Muscle of arm (tissue), 1 donor: ENCODE measurements at regions not wholly inside any gene's neighbourhood (a gene's known extent, or its start where the extent isn't known, plus 50 kb on each side); places are given as distances from the start of the nearest gene placed in this dataset.
"Not testable (repeated sequence)": the region's sequence is repeated elsewhere in the genome, so short reads cannot be mapped to it uniquely, and the experiment has no call there.

Source experiments
- DNase-seq: peaks from one replicate; pipeline ENCODE4 v3.0.0-alpha.2; 2013

DNA sequence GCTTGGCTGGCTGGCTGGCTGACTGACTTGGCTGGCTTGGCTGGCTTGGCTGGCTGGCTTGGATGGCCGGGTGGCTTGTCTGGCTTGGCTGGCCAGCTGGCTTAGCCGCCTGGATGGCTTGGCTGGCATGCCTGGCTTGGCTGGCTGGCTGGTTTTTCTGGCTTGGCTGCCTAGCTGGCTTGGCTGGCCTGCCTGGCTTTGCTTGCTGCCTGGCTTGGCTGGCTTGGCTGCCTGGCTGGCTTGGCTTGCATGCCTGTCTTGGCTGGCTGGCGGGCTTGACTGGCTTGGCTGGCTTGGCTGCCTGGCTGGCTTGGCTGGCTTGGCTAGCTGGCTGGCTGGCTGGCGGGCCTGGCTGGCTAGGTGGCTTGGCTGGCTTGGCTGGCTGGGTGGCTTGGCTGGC lies 2830.5 kb downstream of the RPIA start:
- DNase-seq: not testable (repeated sequence)

DNA sequence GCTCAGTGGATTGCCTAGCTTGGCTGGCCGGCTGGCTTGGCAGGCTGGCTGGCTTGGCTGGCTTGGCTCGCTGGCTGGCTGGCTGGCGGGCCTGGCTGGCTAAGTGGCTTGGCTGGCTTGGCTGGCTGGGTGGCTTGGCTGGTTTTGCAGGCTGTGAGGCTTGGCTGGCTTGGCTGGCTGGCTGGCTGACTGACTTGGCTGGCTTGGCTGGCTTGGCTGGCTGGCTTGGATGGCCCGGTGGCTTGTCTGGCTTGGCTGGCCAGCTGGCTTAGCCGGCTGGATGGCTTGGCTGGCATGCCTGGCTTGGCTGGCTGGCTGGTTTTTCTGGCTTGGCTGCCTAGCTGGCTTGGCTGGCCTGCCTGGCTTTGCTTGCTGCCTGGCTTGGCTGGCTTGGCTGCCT lies 2831.4 kb downstream of the RPIA start:
- not testable (repeated sequence) for DNase-seq

DNA sequence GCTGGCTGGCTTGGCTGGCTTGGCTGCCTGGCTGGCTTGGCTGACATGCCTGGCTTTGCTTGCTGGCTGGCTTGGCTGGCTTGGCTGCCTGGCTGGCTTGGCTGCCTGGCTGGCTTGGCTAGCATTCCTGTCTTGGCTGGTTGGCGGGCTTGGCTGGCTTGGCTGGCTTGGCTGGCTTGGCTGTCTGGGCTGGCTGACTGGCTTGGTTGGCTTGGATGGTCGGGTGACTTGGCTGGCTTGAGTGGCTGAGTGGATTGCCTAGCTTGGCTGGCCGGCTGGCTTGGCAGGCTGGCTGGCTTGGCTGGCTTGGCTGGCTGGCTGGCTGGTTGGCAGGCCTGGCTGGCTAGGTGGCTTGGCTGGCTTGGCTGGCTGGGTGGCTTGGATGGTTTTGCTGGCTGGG lies 2832.3 kb downstream of the RPIA start:
- not testable (repeated sequence) for DNase-seq

GRCh38 chr2:91525587-91525986 lies 2834.1 kb downstream of the RPIA start:
- DNase-seq: not testable (repeated sequence)

DNA sequence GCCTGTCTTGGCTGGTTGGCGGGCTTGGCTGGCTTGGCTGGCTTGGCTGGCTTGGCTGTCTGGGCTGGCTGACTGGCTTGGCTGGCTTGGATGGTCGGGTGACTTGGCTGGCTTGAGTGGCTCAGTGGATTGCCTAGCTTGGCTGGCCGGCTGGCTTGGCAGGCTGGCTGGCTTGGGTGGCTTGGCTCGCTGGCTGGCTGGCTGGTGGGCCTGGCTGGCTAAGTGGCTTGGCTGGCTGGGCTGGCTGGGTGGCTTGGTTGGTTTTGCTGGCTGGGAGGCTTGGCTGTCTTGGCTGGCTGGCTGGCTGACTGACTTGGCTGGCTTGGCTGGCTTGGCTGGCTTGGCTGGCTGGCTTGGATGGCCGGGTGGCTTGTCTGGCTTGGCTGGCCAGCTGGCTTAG lies 2834.6 kb downstream of the RPIA start:
- DNase-seq: not testable (repeated sequence)

- not testable (repeated sequence) for DNase-seq
These were observed 2835.6 kb downstream of the RPIA start for GRCh38 chr2:91527056-91527455.

DNA sequence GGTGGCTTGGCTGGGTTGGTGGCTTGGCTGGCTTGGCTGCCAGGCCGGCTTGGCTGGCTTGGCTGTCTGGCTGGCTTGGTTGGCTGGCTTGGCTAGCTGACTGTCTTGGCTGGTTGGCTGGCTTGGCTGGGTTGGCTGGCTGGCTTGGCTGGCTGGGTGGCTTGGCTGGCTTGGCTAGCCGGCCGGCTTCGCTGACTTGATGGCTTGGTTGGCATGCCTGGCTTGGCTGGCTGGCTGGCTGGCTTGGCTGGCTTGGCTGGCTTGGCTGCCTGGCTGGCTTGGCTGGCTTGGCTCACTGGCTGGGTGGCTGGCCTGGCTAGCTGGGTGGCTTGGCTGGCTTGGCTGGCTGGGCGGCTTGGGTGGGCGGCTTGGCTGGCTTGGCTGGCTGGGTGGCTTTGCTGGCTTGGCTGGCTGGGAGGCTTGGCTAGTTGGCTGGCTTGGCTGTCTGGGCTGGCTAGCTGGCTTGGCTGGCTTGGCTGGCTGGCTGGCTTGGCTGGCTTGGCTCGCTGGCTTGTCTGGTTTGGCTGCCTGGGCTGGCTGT lies 2836.1 kb downstream of the RPIA start:
- not testable (repeated sequence) for DNase-seq

DNA sequence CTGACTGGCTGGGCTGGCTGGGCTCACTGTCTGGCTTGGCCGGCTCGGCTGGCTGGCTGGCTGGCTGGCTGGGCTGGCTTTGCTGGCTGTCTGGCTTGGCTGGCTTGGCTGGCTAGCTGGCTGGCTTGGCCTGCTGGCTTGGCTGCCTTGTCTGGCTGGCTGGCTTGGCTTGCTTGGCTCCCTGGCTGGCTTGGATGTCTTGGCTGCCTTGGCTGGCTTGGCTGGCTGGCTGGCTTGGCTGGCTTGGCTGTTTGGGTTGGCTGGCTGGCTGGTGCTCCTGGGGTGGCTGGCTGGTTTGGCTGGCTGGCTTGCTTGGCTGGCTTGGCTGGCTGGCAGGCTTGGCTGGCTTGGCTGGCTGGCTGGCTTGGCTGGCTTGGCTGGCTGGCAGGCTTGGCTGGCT lies 2836.9 kb downstream of the RPIA start:
- DNase-seq: not testable (repeated sequence)

DNA sequence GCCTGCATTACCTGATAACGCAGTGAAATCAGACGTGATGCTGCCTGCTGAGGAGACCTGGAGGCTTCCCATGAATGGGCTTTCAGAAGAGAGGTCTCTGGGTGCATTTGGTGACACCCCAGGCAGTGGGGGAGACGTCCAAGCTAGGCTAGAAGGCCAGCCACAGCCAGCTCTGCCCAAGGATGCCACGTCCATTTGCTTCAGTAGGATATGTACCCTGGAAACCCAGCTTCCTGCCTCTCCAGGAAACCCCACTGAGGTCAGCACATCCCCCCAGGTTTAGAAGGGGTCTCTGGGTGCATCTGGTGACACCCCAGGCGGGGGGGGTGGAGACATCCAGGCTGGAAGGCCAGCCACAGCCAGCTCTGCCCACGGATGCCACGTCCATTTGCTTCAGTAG lies 2844.6 kb downstream of the RPIA start:
- not testable (repeated sequence) for DNase-seq

DNA sequence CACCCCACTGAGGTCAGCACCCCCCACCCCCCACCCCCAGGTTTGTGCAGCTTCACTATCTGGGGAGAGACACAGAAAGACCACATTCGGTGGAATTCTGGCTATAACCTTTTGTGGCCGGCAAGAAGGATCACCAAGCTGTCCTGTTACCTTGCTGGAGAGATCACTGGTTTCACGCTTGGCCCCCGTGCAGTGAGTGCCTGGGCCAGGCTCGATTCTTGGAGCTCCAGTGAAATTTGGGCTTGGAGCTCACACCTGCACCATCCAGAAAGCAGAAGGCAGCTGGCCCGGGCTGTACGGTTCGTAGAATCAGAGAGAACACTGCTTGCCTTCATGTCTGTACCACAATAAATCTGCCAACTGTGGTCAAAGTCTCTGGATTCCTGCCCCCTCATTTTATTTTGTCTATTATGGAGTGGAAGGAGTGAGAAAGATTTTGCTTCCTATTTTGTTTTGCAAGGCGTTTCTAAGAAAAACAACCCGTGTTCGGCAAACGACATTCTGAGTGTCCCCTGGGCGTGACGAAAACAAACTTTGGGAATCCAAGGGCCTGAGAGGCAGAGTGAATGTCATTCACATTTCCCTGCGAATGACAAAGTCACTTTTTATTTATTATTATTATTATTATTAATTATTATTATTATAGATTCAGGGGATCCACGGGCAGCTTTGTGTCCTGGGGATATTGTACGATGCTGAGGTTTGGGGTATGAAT lies 2845.2 kb downstream of the RPIA start:
- DNase-seq: not testable (repeated sequence)

DNA sequence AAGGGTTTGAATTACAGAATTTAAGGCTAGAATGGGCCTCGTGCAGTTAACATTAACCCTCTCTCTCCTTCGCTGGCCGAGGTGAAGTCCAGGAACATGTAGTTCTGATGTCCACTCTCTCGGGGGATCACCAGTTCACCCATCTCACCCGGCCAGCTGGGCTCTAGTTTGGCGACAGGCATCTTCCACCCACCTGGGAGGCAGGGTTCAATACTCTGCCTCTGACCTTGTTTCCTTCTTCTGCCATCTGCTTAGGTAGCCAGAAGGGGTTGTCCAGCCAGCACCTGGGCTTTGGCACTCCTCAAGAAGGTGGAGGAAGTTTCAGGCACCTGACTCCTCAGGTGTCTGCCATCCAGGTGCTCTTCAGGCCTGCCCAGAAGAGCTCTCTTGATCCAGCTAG lies 2857.8 kb downstream of the RPIA start:
- DNase-seq: not testable (repeated sequence)

DNA sequence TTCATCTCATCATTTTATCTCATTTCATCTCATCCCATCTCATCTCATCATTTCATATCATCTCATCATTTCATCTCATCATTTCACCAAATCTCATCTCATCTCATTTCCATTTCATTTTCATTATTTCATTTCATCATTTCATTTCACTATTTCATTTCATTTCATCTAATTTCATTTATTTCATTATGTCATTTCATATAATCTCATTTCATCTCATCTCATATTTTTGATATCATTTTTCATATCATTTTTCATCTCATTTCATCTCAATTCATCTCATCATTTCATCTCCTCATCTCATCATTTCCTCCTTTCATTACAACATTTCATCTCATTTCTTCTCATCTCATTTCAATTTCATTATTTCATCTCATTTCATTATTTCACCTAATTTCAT lies 2866.8 kb downstream of the RPIA start:
- DNase-seq: not testable (repeated sequence)

DNA sequence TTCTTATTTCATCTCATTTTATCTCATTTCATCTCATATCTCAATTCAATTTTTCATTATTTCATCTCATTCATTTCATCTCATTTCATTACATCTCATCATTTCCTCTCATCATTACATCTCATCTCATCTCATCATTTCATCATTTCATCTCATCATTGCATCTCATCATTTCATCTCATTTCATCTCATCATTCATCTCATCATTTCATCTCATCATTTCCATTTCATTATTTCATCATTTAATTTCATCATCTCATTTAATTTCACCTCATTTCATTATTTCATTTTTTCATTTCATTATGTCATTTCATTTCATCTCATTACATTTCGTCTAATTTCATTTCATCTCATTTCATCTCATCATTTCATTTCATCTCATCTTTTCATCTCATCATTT lies 2867.8 kb downstream of the RPIA start:
- DNase-seq: not testable (repeated sequence)

- not testable (repeated sequence) for DNase-seq
These were observed 2868.6 kb downstream of the RPIA start for GRCh38 chr2:91559886-91560614.

- DNase-seq: not testable (repeated sequence)
These were observed 2870.7 kb downstream of the RPIA start for GRCh38 chr2:91562184-91562583.

- not testable (repeated sequence) for DNase-seq
These were observed 2873.2 kb downstream of the RPIA start for GRCh38 chr2:91564700-91565099.

DNA sequence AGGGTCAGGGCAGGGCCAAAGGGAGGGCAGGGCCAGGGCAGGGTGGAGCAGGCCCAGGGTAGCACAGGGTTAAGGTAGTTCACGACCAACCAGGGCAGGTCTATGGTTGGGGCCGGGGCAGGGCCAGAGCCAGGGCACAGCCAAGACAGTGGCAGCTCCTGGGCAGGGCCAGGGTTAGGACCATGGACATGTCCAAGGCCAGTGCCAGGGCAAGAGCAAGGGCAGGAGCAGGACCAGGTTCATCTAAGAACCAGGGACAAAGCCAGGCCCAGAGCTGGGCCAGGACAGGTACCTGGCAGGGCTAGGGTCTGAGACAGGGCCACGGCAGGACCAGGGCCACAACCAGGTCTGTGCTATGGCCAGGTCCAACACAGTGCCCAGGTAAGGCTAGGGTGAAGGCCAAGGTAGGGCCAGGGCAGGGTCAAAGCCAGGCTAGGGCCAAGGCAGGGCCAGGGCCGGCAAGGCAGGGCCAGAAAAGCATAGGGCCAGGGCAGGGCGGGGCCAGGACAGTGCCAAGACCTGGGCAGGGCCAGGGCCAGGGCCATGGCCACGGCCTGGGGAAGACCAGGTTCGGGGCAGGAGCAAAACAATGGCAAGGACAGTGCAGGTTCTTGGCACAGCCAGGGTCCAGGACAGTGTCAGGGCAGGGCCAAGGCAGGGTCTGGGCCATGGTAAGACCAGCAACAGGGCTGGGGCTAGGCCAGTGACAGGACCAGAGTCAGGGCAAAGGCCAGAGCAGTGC lies 2874.4 kb downstream of the RPIA start:
- DNase-seq: not testable (repeated sequence)

DNA sequence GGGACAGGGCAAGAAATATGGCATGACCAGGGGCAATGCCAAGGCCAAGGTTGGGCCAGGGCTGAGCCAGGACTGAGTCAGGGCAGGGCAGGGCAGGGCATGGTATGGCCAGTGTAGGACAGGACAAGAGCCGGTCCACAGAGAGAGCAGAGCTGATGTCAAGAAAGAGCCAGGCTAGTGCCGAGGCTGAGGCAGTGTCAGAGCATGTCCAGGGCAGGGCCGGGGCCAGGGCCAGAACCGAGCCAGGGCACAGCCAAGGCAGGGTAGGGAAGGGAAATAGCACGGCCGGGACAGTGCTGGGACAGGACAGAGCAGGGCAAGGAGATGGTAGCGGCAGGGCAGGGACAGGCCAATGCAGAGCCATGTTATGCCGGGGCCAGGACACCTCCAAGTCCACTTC lies 2875.1 kb downstream of the RPIA start:
- DNase-seq: not testable (repeated sequence)

GRCh38 chr2:91567546-91568335 lies 2876.3 kb downstream of the RPIA start:
- DNase-seq: not testable (repeated sequence)

DNA sequence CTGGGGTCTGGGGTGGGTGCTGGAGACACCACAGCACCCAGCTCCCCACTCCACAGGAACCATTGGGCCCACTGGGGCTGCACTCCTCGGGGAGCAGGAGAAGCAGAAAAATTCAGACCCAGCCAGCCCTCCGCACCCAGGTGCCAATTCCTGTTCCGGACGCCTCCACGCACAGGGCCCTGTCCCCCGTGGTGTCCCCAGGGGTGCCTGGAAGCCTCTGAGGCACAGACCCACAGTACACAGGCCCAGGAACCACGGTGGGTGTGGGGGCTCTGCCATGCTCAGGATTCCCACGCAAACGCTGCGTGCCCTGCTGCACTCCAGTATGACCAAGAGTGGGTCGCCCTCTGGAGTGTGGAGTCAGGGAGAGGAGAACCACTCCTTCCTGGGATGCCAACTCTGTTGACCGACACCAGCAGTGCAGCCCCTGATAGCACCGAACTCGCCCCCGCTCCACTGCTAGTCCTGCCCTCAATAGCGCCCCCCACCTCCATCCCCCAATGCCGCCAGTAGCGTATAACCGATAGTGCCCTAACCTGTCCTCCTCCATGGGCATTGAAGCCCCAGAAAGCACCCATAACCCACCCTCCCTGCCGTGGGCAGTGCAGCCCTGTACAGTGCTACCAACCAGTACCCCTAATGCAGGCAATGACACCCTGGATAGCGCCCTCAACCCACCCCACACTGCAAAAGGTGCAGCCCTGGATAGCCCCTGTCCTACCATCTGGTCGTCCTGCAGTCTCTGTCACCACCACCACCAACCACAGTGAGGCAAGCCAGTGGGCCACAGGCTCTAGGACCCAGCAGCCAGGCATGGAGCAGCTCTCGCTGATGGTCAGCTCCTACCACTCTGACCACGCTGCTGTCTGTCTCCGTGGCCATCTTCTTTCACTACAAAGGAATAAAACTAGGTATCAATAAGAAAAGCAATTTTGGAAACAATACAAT lies 2877.2 kb downstream of the RPIA start:
- DNase-seq: not testable (repeated sequence)
